Dendritic cell treated with granulocyte-macrophage colony-stimulating factor and Interleukin-4, amounts not matched to agents 40 ng/mL and 50 ng/mL, for 4 days (primary cell): ENCODE measurements at regions not wholly inside any gene's neighbourhood (a gene's known extent, or its start where the extent isn't known, plus 50 kb on each side); places are given as distances from the start of the nearest gene placed in this dataset.

Experiments used
- H3K27ac Mint-ChIP-seq: one replicate; pipeline ENCODE4 v1.8.0; 2022; ENCODE audit warnings: mild to moderate bottlenecking, mixed read lengths
- H3K27me3 Mint-ChIP-seq: one replicate; pipeline ENCODE4 v1.8.0; 2022; ENCODE audit warnings: mild to moderate bottlenecking, mixed read lengths
- H3K36me3 Mint-ChIP-seq: one replicate; pipeline ENCODE4 v1.8.0; 2022; ENCODE audit warnings: low read depth, mixed read lengths
- H3K4me1 Mint-ChIP-seq: one replicate; pipeline ENCODE4 v1.8.0; 2022; ENCODE audit warnings: low read depth, mixed read lengths
- H3K4me3 Mint-ChIP-seq: one replicate; pipeline ENCODE4 v1.8.0; 2022; ENCODE audit warnings: mild to moderate bottlenecking, moderate library complexity, mixed read lengths
- H3K9me3 Mint-ChIP-seq: one replicate; pipeline ENCODE4 v1.8.0; 2022; ENCODE audit warnings: mixed read lengths
- intact Hi-C: fragments of 100-400 bp; cut with micrococcal nuclease; formaldehyde crosslinking; loops from one replicate; pipeline ENCODE4 v1.15.0; 2022

- H3K4me1 Mint-ChIP-seq, result no peaks in the 10 kb centered on the region
- H3K9me3 Mint-ChIP-seq, result peaks cover 30% of the 10 kb centered on the region
- no peak overlapping the region for H3K27ac Mint-ChIP-seq
- intact Hi-C loops, result no loop called here
- peaks cover 1% of the 10 kb centered on the region for H3K27me3 Mint-ChIP-seq
- H3K36me3 Mint-ChIP-seq, result no peaks in the 10 kb centered on the region
- no peak overlapping the region for H3K4me3 Mint-ChIP-seq
Observed at GRCh38 chr6:137654365-137654981, 160.3 kb upstream of the OLIG3 start.

GRCh38 chr6:137655291-137655690 lies 161.1 kb upstream of the OLIG3 start:
- intact Hi-C loops, result no loop called here
- H3K4me3 Mint-ChIP-seq, result no peak overlapping the region
- no peaks in the 10 kb centered on the region for H3K36me3 Mint-ChIP-seq
- no peak overlapping the region for H3K27ac Mint-ChIP-seq
- peaks cover 30% of the 10 kb centered on the region for H3K9me3 Mint-ChIP-seq
- peaks cover 1% of the 10 kb centered on the region for H3K27me3 Mint-ChIP-seq
- H3K4me1 Mint-ChIP-seq, result no peaks in the 10 kb centered on the region

GRCh38 chr6:137656735-137657134 lies 162.5 kb upstream of the OLIG3 start:
- H3K4me1 Mint-ChIP-seq, result no peaks in the 10 kb centered on the region
- H3K9me3 Mint-ChIP-seq, result peaks cover 30% of the 10 kb centered on the region
- H3K27ac Mint-ChIP-seq, result no peak overlapping the region
- intact Hi-C loops, result no loop called here
- H3K36me3 Mint-ChIP-seq, result no peaks in the 10 kb centered on the region
- no peak overlapping the region for H3K4me3 Mint-ChIP-seq
- H3K27me3 Mint-ChIP-seq, result no peaks in the 10 kb centered on the region

- Mint-ChIP-seq H3K27me3 (no peaks in the 10 kb centered on the region), H3K4me3 (no peak overlapping the region), H3K36me3 (no peaks in the 10 kb centered on the region), H3K9me3 (peaks cover 30% of the 10 kb centered on the region), H3K27ac (no peak overlapping the region), H3K4me1 (no peaks in the 10 kb centered on the region)
- intact Hi-C loops, result no loop called here
Observed at GRCh38 chr6:137657351-137657911, 163.2 kb upstream of the OLIG3 start.

GRCh38 chr6:137658287-137658686 lies 164.1 kb upstream of the OLIG3 start:
- Mint-ChIP-seq H3K27me3 (no peaks in the 10 kb centered on the region), H3K27ac (no peak overlapping the region), H3K36me3 (no peaks in the 10 kb centered on the region), H3K4me1 (no peaks in the 10 kb centered on the region), H3K9me3 (peaks cover 23% of the 10 kb centered on the region), H3K4me3 (no peak overlapping the region)
- intact Hi-C loops, result no loop called here

GRCh38 chr6:137659871-137660270 lies 165.7 kb upstream of the OLIG3 start:
- intact Hi-C loops, result loop anchor here (5.0 kb wide), 2 partner anchors 342 to 447 kb away; partner anchors contain the start of gene PERP
- Mint-ChIP-seq H3K27ac (no peak overlapping the region), H3K4me1 (no peaks in the 10 kb centered on the region), H3K36me3 (no peaks in the 10 kb centered on the region), H3K9me3 (peaks cover 13% of the 10 kb centered on the region), H3K27me3 (no peaks in the 10 kb centered on the region), H3K4me3 (no peak overlapping the region)

- Mint-ChIP-seq H3K27ac (no peak overlapping the region), H3K9me3 (peaks cover 9% of the 10 kb centered on the region), H3K36me3 (no peaks in the 10 kb centered on the region), H3K4me1 (no peaks in the 10 kb centered on the region), H3K27me3 (no peaks in the 10 kb centered on the region), H3K4me3 (no peak overlapping the region)
- intact Hi-C loops, result loop anchor here (5.0 kb wide), 2 partner anchors 342 to 447 kb away; partner anchors contain the start of gene PERP
Observed at GRCh38 chr6:137660296-137660731, 166.1 kb upstream of the OLIG3 start.

GRCh38 chr6:137661601-137662000 lies 167.4 kb upstream of the OLIG3 start:
- Mint-ChIP-seq H3K27ac (no peak overlapping the region), H3K4me1 (no peaks in the 10 kb centered on the region), H3K27me3 (no peaks in the 10 kb centered on the region), H3K4me3 (no peak overlapping the region), H3K9me3 (no peaks in the 10 kb centered on the region), H3K36me3 (no peaks in the 10 kb centered on the region)
- intact Hi-C loops, result loop anchor here (5.0 kb wide), 2 partner anchors 341 to 446 kb away; partner anchors contain the start of gene PERP

GRCh38 chr6:137664183-137664582 lies 170.0 kb upstream of the OLIG3 start:
- intact Hi-C loops, result loop anchor here (5.0 kb wide), 2 partner anchors 338 to 443 kb away; partner anchors contain the start of gene PERP
- H3K36me3 Mint-ChIP-seq, result no peaks in the 10 kb centered on the region
- no peak overlapping the region for H3K27ac Mint-ChIP-seq
- no peaks in the 10 kb centered on the region for H3K27me3 Mint-ChIP-seq
- no peaks in the 10 kb centered on the region for H3K9me3 Mint-ChIP-seq
- no peaks in the 10 kb centered on the region for H3K4me1 Mint-ChIP-seq
- H3K4me3 Mint-ChIP-seq, result no peak overlapping the region

- no peaks in the 10 kb centered on the region for H3K4me1 Mint-ChIP-seq
- H3K36me3 Mint-ChIP-seq, result no peaks in the 10 kb centered on the region
- H3K27ac Mint-ChIP-seq, result no peak overlapping the region
- no peaks in the 10 kb centered on the region for H3K9me3 Mint-ChIP-seq
- intact Hi-C loops, result no loop called here
- no peak overlapping the region for H3K4me3 Mint-ChIP-seq
- H3K27me3 Mint-ChIP-seq, result no peaks in the 10 kb centered on the region
Observed at GRCh38 chr6:137665342-137665934, 171.2 kb upstream of the OLIG3 start.

- intact Hi-C loops, result no loop called here
- no peaks in the 10 kb centered on the region for H3K4me1 Mint-ChIP-seq
- no peak overlapping the region for H3K4me3 Mint-ChIP-seq
- H3K9me3 Mint-ChIP-seq, result no peaks in the 10 kb centered on the region
- H3K36me3 Mint-ChIP-seq, result no peaks in the 10 kb centered on the region
- H3K27me3 Mint-ChIP-seq, result peaks cover 2% of the 10 kb centered on the region
- no peak overlapping the region for H3K27ac Mint-ChIP-seq
Observed at GRCh38 chr6:137666202-137666774, 172.1 kb upstream of the OLIG3 start.

- H3K9me3 Mint-ChIP-seq, result no peaks in the 10 kb centered on the region
- H3K27ac Mint-ChIP-seq, result no peak overlapping the region
- intact Hi-C loops, result no loop called here
- no peak overlapping the region for H3K4me3 Mint-ChIP-seq
- peaks cover 2% of the 10 kb centered on the region for H3K27me3 Mint-ChIP-seq
- no peaks in the 10 kb centered on the region for H3K36me3 Mint-ChIP-seq
- peaks cover 14% of the 10 kb centered on the region for H3K4me1 Mint-ChIP-seq
Observed at GRCh38 chr6:137673603-137674002, 179.4 kb upstream of the OLIG3 start.

GRCh38 chr6:137676888-137677287 lies 182.7 kb upstream of the OLIG3 start:
- no peak overlapping the region for H3K4me3 Mint-ChIP-seq
- no peaks in the 10 kb centered on the region for H3K9me3 Mint-ChIP-seq
- intact Hi-C loops, result no loop called here
- no peak overlapping the region for H3K27ac Mint-ChIP-seq
- no peaks in the 10 kb centered on the region for H3K36me3 Mint-ChIP-seq
- H3K27me3 Mint-ChIP-seq, result no peaks in the 10 kb centered on the region
- H3K4me1 Mint-ChIP-seq, result peaks cover 26% of the 10 kb centered on the region

- intact Hi-C loops, result no loop called here
Observed at GRCh38 chr6:137677709-137678108, 183.5 kb upstream of the OLIG3 start.

More at GRCh38 chr6:137677709-137678108, 183.5 kb upstream of the OLIG3 start:
- Mint-ChIP-seq H3K4me1 (peaks cover 26% of the 10 kb centered on the region), H3K9me3 (no peaks in the 10 kb centered on the region), H3K27me3 (no peaks in the 10 kb centered on the region), H3K4me3 (no peak overlapping the region), H3K27ac (no peak overlapping the region), H3K36me3 (no peaks in the 10 kb centered on the region)
